HL-60 (cell line): ENCODE measurements at regions not wholly inside any gene's neighbourhood (a gene's known extent, or its start where the extent isn't known, plus 50 kb on each side); places are given as distances from the start of the nearest gene placed in this dataset.

ENCODE experiments used
- DNase-seq, 2 experiments: peaks; one replicate each; pipeline ENCODE4 v3.0.0-alpha.2; 2010 to 2020; ENCODE audit warnings: low read depth in 1 of 2, low spot score in 1 of 2
- H3K27ac ChIP-seq: fragments of 250-450 bp; sonication (Bioruptor Pico); replicated peaks from 2 replicates; pipeline ENCODE4 v1.5.1; 2020; ENCODE audit warnings: mild to moderate bottlenecking, moderate library complexity
- H3K27me3 ChIP-seq: fragments of 250-450 bp; sonication (Bioruptor Pico); 2 replicates; pipeline ENCODE4 v1.5.1; 2021; ENCODE audit warnings: mild to moderate bottlenecking, moderate library complexity; ENCODE audit not compliant: insufficient read depth, poor library complexity, severe bottlenecking
- H3K4me3 ChIP-seq: replicated peaks from 2 replicates; pipeline ENCODE4 v1.5.1; 2011; ENCODE audit warnings: mild to moderate bottlenecking, control low read depth, low read length; ENCODE audit not compliant: insufficient read depth
- CTCF ChIP-seq: IDR thresholded peaks from one replicate; pipeline ENCODE4 v1.5.1; 2011; ENCODE audit warnings: low read length, control low read depth, inconsistent platforms; ENCODE audit not compliant: insufficient read depth
- GABPA ChIP-seq: IDR thresholded peaks from 2 replicates; pipeline ENCODE4 v1.6.1; 2012; ENCODE audit warnings: low read depth
- POLR2AphosphoS5 ChIP-seq: IDR thresholded peaks from 2 replicates; pipeline ENCODE4 v1.6.1; 2012; ENCODE audit warnings: low read depth
- SPI1 ChIP-seq: IDR thresholded peaks from 2 replicates; pipeline ENCODE4 v1.6.1; 2012; ENCODE audit warnings: low read depth, mild to moderate bottlenecking, borderline replicate concordance
- TF ChIP-seq, protein P1 (sequence below): IDR thresholded peaks from 2 replicates; pipeline ENCODE4 v1.6.1; 2012; ENCODE audit warnings: low read depth; ENCODE audit not compliant: insufficient replicate concordance

DNA sequence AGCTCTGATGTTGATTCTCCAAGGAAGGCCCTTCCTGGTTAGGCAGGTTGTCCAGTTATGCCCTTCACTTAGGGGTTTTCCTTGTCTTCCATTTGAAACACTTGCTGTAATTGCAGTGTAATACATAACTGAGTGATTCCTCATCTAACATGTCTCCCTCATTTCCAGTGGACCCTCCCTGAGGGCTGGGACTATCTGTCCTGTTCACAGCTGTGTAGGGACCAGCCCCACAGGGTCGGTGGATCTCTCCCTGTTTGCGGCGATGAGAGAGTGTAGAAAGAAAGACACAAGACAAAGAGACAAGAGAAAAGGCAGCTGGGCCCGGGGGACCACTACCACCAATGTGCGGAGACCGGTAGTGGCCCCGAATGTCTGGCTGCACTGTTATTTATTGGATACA, 135.9 kb upstream of the EEPD1 start:
- H3K27me3 ChIP-seq, result no peaks in the 10 kb centered on the region
- no peak for DNase-seq
- no peak overlapping the region for H3K4me3 ChIP-seq
- H3K27ac ChIP-seq, result no peak overlapping the region
- no peak for TF ChIP-seq SPI1
- TF ChIP-seq POLR2AphosphoS5, result no peak
- TF ChIP-seq GABPA, result no peak
- no peak for TF ChIP-seq CTCF
- TF ChIP-seq, protein P1, sequence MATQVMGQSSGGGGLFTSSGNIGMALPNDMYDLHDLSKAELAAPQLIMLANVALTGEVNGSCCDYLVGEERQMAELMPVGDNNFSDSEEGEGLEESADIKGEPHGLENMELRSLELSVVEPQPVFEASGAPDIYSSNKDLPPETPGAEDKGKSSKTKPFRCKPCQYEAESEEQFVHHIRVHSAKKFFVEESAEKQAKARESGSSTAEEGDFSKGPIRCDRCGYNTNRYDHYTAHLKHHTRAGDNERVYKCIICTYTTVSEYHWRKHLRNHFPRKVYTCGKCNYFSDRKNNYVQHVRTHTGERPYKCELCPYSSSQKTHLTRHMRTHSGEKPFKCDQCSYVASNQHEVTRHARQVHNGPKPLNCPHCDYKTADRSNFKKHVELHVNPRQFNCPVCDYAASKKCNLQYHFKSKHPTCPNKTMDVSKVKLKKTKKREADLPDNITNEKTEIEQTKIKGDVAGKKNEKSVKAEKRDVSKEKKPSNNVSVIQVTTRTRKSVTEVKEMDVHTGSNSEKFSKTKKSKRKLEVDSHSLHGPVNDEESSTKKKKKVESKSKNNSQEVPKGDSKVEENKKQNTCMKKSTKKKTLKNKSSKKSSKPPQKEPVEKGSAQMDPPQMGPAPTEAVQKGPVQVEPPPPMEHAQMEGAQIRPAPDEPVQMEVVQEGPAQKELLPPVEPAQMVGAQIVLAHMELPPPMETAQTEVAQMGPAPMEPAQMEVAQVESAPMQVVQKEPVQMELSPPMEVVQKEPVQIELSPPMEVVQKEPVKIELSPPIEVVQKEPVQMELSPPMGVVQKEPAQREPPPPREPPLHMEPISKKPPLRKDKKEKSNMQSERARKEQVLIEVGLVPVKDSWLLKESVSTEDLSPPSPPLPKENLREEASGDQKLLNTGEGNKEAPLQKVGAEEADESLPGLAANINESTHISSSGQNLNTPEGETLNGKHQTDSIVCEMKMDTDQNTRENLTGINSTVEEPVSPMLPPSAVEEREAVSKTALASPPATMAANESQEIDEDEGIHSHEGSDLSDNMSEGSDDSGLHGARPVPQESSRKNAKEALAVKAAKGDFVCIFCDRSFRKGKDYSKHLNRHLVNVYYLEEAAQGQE, result no peak

GRCh38 chr7:36018816-36019484, 134.1 kb upstream of the EEPD1 start:
- Histone ChIP-seq H3K27me3 (no peaks in the 10 kb centered on the region), H3K4me3 (no peak overlapping the region), H3K27ac (no peak overlapping the region)
- no peak for DNase-seq
- TF ChIP-seq POLR2AphosphoS5 (no peak), GABPA (no peak), CTCF (no peak), SPI1 (no peak)
- TF ChIP-seq, protein P1, result no peak

DNA sequence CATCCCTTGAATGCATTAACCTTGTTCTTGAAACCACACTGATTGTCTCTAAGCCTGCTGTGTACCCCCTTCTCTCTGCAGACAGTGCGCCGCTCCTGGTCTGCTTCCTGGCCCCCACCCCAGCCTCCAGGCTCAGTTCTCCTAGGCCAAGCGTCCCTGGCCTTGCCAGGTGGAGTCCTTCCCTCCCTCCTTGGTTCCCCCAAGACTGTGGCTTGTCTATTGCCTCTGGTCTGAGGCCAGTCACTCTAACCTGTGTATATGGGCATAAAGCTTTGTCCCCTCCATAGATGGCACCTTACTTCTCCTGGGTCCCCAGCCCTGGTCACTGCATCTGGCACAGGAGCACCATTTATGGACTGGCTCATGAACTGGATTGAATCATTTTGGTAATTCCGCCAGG, 133.5 kb upstream of the EEPD1 start:
- TF ChIP-seq, protein P1, result no peak
- TF ChIP-seq POLR2AphosphoS5 (no peak), GABPA (no peak), CTCF (no peak), SPI1 (no peak)
- H3K27me3 ChIP-seq, result no peaks in the 10 kb centered on the region
- H3K27ac ChIP-seq, result no peak overlapping the region
- H3K4me3 ChIP-seq, result no peak overlapping the region
- DNase-seq, result no peak
